Left ventricle myocardium inferior (tissue), 1 donor: ENCODE measurements at regions not wholly inside any gene's neighbourhood (a gene's known extent, or its start where the extent isn't known, plus 50 kb on each side); places are given as distances from the start of the nearest gene placed in this dataset.

Experiments
- DNase-seq: peaks from one replicate; pipeline ENCODE4 v3.0.0-alpha.2; 2020
- H3K27ac ChIP-seq: fragments of 200-600 bp; replicated peaks from 2 replicates; pipeline ENCODE4 v1.8.0; 2021
- H3K27me3 ChIP-seq: fragments of 200-600 bp; 2 replicates; pipeline ENCODE4 v1.8.0; 2021; ENCODE audit warnings: low read depth
- H3K36me3 ChIP-seq: fragments of 200-600 bp; 2 replicates; pipeline ENCODE4 v1.8.0; 2021
- H3K4me1 ChIP-seq: fragments of 200-600 bp; 2 replicates; pipeline ENCODE4 v1.8.0; 2021
- H3K4me3 ChIP-seq: fragments of 200-600 bp; 2 replicates; pipeline ENCODE4 v1.8.0; 2021; ENCODE audit warnings: mild to moderate bottlenecking, moderate library complexity
- H3K9me3 ChIP-seq: fragments of 200-600 bp; replicated peaks from 2 replicates; pipeline ENCODE4 v1.8.0; 2021
- intact Hi-C: fragments of 100-400 bp; cut with micrococcal nuclease; formaldehyde crosslinking; loops from one replicate; pipeline ENCODE4 v1.11.0; 2022
- TF ChIP-seq, protein P1 (sequence below): fragments of 200-600 bp; IDR thresholded peaks from 2 replicates; pipeline ENCODE4 v1.8.0; 2021; ENCODE audit warnings: antibody characterized with exemption, mild to moderate bottlenecking, borderline replicate concordance
- donor health status: DM: no; HTN: yes; CAD: no; lungs with severe emphysema.

- Histone ChIP-seq H3K4me1 (peaks cover 15% of the 10 kb centered on the region), H3K27ac (no peak overlapping the region), H3K36me3 (no peaks in the 10 kb centered on the region), H3K4me3 (no peak overlapping the region), H3K9me3 (no peaks in the 10 kb centered on the region), H3K27me3 (no peaks in the 10 kb centered on the region)
- no peak for DNase-seq
- TF ChIP-seq, protein P1, sequence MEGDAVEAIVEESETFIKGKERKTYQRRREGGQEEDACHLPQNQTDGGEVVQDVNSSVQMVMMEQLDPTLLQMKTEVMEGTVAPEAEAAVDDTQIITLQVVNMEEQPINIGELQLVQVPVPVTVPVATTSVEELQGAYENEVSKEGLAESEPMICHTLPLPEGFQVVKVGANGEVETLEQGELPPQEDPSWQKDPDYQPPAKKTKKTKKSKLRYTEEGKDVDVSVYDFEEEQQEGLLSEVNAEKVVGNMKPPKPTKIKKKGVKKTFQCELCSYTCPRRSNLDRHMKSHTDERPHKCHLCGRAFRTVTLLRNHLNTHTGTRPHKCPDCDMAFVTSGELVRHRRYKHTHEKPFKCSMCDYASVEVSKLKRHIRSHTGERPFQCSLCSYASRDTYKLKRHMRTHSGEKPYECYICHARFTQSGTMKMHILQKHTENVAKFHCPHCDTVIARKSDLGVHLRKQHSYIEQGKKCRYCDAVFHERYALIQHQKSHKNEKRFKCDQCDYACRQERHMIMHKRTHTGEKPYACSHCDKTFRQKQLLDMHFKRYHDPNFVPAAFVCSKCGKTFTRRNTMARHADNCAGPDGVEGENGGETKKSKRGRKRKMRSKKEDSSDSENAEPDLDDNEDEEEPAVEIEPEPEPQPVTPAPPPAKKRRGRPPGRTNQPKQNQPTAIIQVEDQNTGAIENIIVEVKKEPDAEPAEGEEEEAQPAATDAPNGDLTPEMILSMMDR: no peak
- intact Hi-C loops: no loop called here
Observed at GRCh38 chr18:10194592-10194991, 259.8 kb upstream of the APCDD1 start.

DNA sequence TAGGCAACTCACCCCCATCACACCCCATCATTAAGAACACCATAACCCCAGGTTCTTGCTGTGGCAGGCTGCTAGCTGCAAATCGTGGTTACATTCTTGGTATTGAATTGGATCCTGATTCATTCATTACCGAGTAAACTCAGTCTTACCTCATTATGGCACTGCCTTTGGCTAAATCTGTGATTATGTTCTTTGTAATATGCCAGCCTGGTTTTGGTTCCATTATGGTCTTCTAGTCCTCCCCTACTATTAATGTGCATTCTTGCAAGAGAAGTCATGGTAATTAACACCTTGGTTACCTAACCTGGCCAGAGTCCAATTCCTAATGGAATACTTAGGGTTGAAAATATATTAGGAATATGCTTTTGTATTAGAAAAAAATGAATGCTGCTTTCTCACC lies 258.9 kb upstream of the APCDD1 start:
- Histone ChIP-seq H3K9me3 (no peaks in the 10 kb centered on the region), H3K4me1 (peaks cover 12% of the 10 kb centered on the region), H3K36me3 (no peaks in the 10 kb centered on the region), H3K4me3 (no peak overlapping the region), H3K27me3 (no peaks in the 10 kb centered on the region), H3K27ac (no peak overlapping the region)
- no peak for DNase-seq
- intact Hi-C loops: no loop called here
- TF ChIP-seq, protein P1: no peak

GRCh38 chr18:10197097-10197496 lies 257.3 kb upstream of the APCDD1 start:
- peak overlapping the region; percentile 63 for H3K27ac ChIP-seq
- TF ChIP-seq, protein P1: no peak
- no peaks in the 10 kb centered on the region for H3K36me3 ChIP-seq
- H3K9me3 ChIP-seq: no peaks in the 10 kb centered on the region
- intact Hi-C loops: no loop called here
- H3K4me1 ChIP-seq: peaks cover 12% of the 10 kb centered on the region
- DNase-seq: peak; percentile 51
- no peak overlapping the region for H3K4me3 ChIP-seq
- no peaks in the 10 kb centered on the region for H3K27me3 ChIP-seq

DNA sequence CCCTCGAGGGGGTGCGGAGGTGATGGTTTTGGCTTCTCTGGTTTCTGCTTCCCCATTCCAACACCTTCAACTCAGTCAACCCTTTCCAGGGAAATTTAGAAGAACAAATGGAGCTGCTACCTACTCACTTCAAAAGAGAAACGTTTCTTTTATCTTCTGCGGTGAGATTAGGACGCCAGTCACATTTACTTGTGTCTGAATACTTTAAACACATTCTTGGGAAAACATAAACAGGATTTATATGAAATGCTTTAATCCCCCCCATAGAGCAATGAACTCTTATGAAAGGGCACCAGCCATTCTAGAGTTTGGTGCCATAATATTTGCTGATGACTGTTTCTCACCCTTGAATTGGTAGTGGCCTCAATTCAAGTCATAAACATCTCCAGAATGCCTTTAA lies 253.2 kb upstream of the APCDD1 start:
- no peak overlapping the region for H3K27ac ChIP-seq
- H3K36me3 ChIP-seq: no peaks in the 10 kb centered on the region
- TF ChIP-seq, protein P1: no peak
- H3K4me1 ChIP-seq: no peaks in the 10 kb centered on the region
- no peaks in the 10 kb centered on the region for H3K27me3 ChIP-seq
- DNase-seq: no peak
- no peak overlapping the region for H3K4me3 ChIP-seq
- intact Hi-C loops: no loop called here
- no peaks in the 10 kb centered on the region for H3K9me3 ChIP-seq

DNA sequence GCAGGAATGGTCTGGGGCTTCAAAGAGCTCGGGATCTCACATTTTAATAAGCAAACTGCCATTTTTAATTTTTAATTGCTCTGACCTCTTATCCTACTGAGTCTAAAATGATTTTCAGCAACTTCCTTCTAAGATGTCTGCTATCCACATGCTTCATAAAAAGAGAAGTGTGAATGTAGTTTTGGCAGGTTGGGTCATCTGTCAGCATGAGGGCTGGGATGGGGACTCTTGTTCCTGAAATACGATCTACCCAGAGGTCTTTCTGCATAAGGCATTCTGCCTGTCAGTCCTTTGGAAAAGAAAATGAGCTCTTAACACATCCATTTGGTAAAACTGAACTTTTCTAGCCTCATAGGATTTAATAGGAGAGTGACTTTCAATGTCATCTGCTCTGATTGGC lies 252.8 kb upstream of the APCDD1 start:
- intact Hi-C loops: no loop called here
- H3K27ac ChIP-seq: no peak overlapping the region
- no peak overlapping the region for H3K4me3 ChIP-seq
- no peaks in the 10 kb centered on the region for H3K27me3 ChIP-seq
- no peaks in the 10 kb centered on the region for H3K36me3 ChIP-seq
- no peaks in the 10 kb centered on the region for H3K9me3 ChIP-seq
- no peaks in the 10 kb centered on the region for H3K4me1 ChIP-seq
- TF ChIP-seq, protein P1: no peak
- DNase-seq: no peak

DNA sequence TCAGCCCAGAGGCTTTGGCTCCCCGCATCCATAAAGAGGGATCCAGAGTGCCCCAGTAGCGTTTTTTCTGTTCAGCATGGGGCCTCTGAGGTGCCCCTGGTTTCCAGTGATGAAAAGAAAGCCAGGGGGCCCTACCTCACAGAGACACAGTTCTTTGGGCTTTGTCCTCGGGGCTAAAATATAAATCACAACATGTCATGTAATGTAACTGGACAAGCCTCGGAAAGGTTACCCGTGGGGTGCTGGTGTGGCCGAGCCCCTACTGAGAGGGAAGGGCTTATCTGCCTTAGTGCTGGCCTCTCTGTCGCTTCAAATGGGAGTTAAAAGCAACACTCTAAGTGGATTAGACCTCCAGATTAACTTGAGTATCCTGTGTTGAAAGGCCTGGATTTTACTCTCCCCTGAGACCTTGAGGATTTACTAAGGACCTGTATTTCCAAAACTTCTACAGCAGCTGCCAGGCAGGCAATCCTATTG lies 251.6 kb upstream of the APCDD1 start:
- TF ChIP-seq, protein P1: no peak
- Histone ChIP-seq H3K36me3 (no peaks in the 10 kb centered on the region), H3K4me3 (no peak overlapping the region), H3K4me1 (peaks cover 8% of the 10 kb centered on the region), H3K27ac (no peak overlapping the region), H3K27me3 (no peaks in the 10 kb centered on the region), H3K9me3 (no peaks in the 10 kb centered on the region)
- no peak for DNase-seq
- intact Hi-C loops: no loop called here
